CD4-positive, alpha-beta T cell treated with Interleukin-10 for 1 hour (primary cell): ENCODE measurements at regions not wholly inside any gene's neighbourhood (a gene's known extent, or its start where the extent isn't known, plus 50 kb on each side); places are given as distances from the start of the nearest gene placed in this dataset.
A peak's percentile ranks its signal among the peaks of the same experiment; 100 is the strongest.
"Not testable (repeated sequence)": the region's sequence is repeated elsewhere in the genome, so short reads cannot be mapped to it uniquely, and the experiment has no call there.

Experiments
- DNase-seq: peaks from one replicate; pipeline ENCODE4 v3.0.0-alpha.2; 2020

DNA sequence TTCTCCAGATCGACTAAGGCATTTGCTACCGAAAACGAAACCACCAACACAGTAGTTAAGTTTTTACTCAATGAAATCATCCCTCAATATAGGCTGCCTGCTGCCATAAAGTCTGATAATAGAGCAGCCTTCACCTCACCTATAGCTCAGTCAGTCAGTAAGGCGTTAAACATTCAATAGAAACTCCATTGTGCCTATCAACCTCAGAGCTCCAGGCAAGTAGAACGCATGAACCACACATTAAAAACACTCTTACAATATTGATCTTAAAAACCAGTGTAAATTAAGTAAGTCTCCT, 160.6 kb downstream of the DEFB131A start:
- peak; percentile 45 for DNase-seq

DNA sequence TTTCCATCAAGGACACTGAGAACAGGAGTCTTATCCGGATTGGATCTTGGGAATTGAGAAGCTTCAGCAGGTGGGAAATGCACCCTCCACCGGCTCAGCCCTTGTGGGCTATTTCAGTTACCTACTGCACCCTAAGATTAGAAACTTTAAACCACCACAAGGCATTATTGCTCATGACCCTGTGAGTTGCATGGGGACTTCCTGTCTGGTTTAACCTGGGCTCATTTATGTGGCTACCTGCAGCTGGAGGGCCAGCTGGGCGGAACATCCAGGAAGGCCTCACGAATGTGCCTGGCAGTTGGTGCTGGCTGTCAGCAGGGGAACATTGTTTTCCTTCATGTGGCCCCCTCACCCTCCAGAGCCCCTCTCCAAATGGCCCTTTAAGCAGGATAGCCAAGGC, 164.1 kb downstream of the DEFB131A start:
- no peak for DNase-seq

DNA sequence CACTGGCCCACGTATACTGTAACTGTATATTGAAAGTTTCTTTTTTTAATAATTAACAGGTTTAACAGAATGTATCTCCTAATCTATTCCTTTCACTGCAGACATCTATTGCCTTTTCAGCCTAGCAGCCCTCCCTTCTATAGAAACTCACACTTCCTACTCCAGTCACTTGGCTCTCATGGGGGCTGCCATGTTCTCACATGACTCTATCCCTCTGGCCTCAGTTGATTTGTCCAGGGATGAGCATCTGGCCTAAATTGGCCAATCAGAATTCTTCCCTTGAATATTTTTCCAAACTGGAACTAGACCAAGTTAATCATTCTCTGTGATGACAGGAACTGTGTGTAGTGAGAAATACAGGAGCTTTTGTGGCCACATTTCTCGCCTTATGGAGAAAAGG, 166.1 kb downstream of the DEFB131A start:
- not testable (repeated sequence) for DNase-seq

DNA sequence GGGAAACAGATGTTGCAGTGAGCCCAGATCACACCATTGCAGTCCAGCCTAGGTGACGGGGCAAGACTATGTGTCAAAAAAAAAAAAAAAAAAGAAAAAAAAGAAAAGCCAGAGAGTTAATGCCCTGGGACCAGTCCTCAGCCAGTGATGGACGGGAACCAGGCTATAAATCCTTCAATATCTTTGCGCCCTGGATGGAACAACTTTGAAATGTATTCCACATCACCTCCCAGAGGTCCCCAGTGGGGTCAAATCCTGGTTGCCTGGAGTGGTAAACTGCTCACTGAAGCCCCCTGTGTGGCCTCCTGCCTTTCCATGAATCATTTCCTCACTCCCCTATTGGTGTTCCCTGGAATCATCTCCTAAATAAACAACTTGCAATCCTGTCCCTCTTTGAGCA, 166.9 kb downstream of the DEFB131A start:
- no peak for DNase-seq

DNA sequence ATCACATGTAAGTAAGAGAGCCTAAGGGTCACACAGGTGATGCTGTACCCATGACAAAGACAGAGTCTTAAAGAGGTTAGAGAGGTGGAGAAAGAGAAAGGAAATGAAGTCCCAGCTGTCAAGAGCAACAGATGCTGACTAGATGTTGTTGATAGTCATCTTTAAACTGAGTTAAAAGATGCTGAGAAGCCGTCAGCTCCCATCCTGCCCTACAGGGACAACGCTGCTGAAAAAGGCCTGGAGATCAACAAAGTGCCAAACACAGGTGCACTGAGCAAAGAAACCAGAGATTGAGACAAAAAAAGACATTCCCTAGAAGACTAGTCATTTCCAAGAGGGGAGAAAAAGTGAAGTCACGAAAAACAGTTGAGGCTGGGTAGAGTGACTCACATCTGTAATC, 145.0 kb upstream of the DRD5 start:
- not testable (repeated sequence) for DNase-seq

DNA sequence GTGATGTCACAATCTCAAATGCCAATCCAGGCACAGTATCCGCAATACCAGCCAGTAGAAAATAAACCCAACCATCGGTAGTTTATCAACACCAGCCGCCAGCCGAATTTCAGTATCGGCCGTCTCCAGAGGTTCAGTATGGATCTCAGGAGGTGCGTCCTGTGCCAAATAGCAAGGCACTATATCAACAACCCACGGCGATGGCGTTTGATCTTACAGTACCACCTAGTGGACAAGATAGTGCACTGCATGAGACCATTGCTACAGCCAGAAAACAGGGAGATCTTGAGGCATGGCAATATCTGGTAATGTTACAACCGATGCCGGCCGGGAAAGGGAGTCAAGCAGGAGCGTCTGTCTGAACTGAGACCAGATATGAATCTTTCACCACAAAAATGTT, 121.8 kb upstream of the DRD5 start:
- DNase-seq = peak; percentile 23

DNA sequence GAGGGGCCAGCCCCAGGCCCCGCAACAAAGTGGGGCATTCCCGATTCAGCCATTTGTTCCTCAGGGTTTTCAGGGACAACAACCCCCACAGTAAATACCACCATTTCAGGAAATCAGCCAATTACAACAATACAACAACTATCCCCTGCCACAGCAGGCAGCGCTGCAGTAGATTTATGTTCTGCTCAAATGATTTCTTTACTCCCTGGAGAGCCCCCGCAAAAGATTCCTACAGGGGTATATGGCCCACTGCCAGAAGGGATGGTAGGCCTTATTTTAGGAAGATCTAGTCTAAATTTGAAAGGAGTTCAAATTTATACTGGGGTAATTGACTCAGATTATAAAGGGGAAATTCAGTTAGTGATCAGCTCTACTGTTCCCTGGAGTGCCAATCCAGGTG, 120.5 kb upstream of the DRD5 start:
- DNase-seq = not testable (repeated sequence)

DNA sequence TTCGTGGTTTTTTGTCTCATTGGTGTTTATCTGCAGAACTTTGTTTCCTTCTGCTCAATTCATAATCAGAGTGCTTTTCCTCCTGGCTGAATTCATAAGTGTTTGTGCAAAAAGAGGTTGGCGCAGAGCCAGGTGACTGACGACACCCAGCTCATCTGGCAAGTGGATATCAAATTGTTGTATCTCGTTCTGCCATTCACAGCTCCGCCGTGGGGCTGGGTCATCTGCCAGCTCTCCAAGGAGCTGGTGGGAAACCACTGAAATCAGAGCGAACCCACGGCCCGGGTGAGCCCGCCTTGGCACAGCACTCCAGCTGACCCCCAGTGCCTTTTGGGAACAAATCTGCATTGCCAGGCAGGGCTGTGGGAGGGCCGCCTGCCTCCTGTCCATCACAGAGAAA, 110.7 kb upstream of the DRD5 start:
- DNase-seq = not testable (repeated sequence)

DNA sequence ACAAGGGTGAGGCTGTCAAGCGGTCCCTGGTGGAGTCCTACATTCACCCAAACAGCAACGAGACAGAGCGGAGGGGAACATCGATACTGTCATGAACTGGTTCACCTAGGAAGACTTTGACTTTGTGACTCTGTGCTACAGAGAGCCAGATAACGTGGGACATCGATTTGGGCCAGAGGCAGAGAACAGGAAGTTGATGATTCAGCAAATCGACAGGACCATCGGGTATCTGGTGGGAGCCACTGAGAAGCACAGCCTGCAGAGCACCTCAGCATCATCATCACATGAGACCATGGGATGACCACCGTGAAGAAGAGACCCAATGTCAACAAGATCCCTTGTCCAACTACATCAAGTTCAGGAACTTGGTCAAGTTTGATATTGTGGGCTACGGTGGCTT, 104.1 kb upstream of the DRD5 start:
- DNase-seq = not testable (repeated sequence)

DNA sequence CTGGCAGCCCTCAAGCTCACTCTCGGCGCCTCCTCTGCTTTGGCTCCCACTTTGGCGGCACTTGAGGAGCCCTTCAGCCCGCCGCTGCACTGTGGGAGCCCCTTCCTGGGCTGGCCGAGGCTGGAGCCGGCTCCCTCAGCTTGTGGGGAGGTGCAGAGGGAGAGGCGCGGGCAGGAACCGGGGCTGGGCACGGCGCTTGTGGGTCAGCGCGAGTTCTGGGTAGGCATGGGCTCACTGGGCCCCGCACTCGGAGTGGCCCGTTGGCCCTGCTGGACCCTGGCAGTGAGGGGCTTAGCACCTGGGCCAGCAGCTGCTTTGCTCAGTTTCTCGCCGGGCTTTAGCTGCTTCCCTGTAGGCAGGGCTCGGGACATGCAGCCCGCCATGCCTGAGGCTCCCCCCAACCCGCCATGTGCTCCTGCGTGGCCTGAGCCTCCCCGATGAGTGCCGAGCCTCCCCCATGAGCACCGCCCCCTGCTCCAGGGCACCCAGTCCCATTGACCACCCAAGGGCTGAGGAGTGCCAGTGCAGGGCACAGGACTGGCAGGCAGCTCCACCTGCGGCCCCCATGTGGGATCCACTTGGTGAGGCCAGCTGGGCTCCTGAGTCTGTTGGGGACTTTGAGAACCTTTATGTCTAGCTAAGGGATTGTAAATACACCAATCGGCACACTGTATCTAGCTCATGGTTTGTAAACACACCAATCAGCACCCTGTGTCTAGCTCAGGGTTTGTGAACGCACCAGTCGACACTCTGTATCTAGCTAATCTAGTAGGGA, 101.5 kb upstream of the DRD5 start:
- DNase-seq = no peak

DNA sequence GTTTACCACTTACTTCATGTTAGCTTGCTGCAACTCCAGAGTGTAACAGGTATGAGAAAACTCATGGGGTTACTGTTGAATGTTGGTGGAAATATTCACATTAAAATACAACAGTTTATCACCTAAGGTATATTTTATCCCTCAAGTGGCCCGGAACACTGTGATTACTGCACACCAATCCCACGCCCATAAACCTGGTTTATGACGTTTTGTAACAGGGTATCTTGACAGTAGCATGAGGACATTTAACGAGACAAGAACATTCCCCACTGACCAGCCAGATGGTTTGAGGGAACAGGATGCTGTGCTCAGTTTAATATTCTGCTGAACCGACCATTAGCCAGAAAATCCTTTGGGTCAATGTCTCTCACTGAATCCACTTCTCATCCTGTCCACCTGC, 98.3 kb upstream of the DRD5 start:
- not testable (repeated sequence) for DNase-seq

DNA sequence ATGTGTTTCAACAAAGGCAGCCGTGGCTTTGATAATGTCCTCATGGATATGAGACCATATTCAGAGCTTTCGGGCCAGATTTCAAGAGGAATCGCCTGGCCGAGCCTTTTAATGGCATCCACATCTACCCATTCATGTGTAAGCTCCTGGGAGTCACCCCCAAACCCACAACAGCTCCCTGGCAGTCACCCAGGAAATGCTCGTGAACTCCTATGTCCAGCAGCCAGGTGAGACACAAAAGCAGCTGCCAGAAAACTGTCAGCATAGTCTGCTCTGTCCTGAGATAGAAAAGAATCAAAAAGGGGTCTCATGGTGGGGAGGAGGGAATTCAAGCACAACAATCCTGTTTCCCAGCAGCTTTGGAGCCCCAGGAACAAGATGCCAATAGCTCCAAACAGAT, 96.4 kb upstream of the DRD5 start:
- DNase-seq = not testable (repeated sequence)

DNA sequence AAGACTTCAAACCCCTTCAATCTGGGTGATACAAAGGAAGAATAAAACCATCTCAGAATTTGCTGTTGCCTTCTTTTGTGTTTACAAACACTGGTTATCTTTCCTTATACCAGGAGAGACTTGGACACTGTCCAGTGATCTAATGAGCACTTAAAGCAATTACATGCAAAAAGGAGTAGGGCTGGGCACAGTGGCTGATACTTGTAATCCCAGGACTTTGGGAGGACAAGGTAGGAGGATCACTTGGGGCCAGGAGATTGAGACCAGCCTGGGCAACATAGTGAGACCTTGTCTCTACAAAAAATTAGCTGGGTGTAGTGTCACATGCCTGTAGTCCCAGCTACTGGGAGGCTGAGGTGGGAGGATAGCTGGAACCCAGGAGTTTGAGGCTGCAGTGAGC, 95.7 kb upstream of the DRD5 start:
- no peak for DNase-seq

DNA sequence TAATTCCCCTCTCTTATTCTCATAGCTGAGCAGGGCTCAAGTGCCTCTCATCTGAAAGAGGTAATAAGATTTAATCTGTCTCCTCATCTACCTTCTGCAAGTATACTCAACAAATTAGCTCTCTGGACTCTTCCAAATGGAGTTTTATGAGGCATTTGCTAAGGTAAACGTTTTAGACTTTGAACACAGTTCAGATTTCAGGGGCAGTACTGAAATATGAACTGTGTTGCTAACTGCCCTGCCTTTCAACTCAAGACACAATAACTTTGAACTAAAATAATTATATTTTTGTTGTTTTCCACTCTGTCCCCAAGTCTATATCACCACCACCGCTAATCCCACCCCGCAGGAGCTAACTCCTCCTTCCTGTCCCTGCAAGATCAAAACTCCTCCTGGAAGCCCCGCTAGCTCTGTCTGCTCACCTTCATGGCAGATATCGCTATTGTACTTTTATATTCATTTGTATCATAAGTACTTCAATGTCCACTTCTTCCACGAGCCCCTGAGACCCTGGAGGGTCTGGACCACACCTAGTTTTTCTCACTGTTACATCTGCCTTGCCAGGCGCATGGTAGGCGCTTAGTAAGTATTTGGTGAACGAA, 90.7 kb upstream of the DRD5 start:
- DNase-seq = not testable (repeated sequence)

DNA sequence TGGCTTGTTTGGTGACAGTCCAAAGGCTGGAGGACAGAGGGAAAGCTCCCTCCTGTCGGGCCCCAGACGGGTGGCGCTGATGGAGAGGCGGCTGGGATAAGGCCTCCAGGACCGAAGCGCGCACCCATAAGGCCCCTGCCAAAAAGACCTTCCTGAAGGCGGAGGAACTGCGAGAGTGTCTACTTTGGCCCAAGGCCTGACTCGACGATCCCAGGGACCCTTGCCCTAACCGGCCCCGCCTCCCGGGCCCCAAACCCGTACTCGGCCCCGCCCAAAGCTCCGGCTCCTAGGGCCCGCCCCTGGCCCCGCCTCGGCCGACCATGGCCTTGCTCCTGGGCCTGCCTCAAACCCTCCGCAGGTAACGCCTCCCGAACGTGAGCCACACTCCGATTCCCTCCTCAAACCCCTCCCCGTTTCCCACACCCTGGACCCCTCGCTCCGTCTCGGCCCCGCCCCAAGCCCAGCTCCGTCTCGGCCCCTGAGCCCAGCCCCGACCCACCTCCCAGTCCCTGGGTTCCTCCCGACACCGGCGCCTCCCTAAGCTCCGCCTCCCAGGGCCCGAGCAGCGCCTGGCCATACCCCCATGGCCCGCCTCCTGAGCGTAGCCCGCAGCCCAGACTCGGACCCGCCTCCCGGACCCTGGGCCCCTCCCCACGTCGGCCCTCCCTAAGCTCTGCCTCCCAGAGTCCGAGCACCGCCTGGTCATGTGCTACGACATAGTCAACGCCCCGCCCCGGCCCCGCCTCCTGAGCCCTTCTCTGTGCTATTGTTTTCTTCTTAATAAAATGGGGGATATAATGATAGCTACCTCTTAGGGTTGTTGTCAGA, 90.0 kb upstream of the DRD5 start:
- DNase-seq = peak; percentile 95

DNA sequence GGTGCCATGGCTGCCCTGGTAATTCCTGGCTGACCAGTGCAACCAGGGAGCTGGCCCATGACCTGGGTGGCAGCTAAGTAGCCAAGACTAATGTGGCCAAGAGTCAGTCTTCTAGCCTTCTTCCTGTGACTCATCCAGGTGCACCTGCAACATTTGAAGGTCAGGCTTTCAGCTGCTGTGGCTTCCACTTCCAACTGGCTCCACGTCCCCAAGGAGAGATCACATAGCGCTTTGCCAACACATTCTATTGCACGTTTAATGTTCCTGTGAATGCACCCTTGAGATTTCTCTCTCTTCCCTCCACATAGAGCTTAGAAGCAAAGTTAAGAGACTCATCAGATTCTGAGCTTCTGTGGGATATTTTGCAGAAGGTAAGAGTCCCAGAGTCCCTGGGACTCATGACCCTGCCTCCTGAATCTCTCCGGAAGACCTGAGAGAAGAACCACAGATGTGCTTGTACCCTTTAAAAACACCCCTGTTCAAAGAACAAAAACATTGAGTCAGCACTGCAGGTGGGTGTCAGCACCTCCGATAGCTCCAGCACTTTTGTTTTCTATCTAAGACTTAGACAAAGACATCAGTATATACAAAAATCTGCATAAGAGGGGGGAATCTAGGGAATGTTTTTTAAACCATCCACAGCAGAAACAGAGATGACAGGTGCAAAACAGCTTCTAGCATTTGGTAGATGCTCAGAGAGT, 88.5 kb upstream of the DRD5 start:
- not testable (repeated sequence) for DNase-seq

DNA sequence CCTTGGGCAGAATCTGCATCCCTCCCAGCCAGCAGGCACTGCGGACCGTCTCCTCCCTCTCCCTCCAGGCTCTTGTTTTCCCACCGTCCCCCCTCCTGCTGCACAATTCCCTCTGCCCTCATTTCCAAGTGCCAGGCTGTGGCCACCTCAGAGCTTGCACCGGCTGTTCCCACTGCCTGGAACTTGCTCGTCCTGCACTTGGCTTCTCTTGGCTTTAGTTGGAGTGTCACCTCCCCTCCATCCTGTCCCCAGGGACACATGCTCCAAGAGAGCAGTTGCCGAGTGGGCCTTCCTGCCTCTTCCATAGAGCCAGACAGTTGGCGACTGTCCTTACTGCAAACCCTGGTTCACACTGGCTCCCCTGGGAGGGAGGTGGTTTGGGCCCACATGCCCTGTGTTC, 87.0 kb upstream of the DRD5 start:
- not testable (repeated sequence) for DNase-seq

DNA sequence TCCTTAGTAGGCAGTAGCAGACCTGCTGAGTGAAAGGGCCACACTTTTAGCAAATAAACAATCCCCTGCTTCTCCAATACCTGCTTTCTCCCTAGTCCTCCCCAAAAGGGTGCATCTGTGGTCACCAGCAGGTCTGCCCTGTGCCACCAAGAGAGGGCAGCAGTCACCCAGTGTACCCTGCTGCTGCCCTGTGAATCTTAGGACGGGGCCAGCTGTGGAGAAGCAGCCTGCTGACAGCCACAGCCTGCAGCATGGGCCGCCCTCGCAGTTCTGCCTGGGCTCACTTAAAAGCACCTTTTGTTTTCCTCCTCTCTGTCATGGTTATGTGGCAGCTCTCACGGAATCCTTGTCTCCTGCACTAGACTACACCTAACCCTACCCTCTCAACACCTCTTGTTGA, 85.4 kb upstream of the DRD5 start:
- DNase-seq = peak; percentile 37

DNA sequence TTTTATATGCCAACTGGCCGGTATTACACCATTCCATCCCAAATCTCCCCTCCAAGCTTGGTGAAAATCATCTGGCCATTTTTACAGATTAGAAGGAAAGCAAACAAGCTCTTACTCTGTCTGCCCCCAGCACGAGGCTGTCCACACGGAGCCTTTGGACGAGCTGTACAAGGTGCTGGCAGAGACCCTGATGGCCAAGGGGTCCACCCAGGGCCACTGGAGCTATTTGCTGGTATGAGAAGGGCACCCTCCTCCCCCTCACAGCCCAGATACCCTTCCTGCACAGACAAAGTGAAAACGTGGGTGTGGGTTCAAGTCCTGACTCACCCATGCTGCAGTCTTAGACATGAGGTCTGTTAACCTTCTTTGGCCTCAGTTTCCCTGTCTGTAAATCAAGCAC, 84.9 kb upstream of the DRD5 start:
- not testable (repeated sequence) for DNase-seq

DNA sequence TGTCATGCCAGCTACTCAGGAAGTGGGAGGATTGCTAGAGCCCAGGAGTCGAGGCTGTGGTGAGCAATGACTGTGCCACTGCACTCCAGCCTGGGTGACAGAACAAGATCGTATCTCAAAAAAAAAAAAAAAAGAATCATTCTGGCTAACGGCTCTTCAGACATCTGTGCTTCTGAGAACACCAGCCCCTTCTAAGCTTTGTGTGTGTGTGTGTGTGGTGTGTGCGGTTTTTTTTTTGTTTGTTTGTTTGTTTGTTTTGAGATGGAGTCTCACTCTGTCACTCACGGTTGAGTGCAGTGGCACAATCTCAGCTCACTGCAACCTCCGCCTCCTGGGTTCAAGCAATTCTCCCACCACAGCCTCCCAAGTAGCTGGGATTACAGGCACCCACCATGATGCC, 79.4 kb upstream of the DRD5 start:
- not testable (repeated sequence) for DNase-seq

DNA sequence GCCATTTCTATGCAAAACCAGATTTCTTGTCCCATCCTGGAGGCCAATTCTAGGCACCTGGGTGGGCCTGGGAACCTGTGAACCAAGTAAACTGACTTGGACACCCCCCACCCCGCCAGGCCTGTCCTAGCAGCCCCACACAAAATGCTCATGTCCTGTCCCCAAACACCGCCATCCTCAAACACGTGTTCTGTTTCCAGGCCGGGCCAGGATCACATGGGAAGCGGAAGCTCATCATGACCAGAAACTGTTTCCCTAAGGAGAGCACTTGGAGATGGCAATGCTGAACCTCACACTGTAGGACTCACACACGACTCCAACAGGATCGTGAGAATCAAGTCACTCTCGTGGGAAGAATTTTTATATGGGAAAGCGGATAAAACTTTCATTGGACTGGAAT, 78.7 kb upstream of the DRD5 start:
- DNase-seq = not testable (repeated sequence)

DNA sequence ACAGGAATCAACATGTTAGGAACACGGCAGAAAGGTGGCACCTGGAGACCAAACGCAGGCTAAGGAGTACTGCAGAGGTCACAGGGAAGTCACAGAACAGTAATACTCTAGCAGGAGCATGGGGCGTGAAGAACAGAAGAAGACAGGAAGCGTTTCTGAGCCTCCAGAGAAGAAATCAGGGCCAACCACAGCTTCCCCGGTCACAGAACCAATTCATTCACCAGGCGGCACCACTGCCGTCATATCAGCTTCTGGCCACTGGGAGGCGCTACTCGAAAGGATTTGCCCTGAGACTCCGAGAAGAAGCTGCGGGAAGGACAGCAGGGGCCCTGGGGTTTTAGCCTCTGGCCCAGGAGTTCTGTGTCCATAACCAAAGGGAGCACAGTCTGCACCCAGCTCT, 78.0 kb upstream of the DRD5 start:
- peak; percentile 74 for DNase-seq

DNA sequence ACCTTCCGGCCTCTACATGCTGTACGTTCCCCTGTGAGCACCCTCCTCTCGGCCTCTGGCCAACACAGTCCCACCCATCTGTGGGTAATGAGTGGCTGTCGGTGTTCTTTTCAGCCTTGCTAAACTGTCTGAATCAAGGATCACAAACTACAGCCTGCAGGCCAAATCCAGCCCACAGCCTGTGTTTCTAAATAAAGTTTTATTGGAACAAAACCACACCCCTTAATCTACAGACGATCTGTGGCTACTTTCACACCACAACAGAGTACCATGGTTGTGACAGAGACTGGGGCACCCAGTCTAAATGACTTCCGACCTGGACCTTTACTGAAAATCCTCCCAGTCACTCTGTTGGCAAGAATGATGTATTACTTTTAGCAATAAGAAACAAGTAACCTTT, 77.3 kb upstream of the DRD5 start:
- not testable (repeated sequence) for DNase-seq
